ENCODE measurements at regions not wholly inside any gene's neighbourhood (a gene's known extent, or its start where the extent isn't known, plus 50 kb on each side); places are given as distances from the start of the nearest gene placed in this dataset.

- no peak for DNase-seq (ENCODE audit: low read depth in 2 of 2)
Measured at GRCh38 chr7:15921576-15921975, 235.1 kb upstream of the MEOX2 start.

- no peak for DNase-seq (ENCODE audit: low read depth in 2 of 2)
Measured at GRCh38 chr7:15920953-15921352, 234.5 kb upstream of the MEOX2 start.

GRCh38 chr7:15916681-15917380 lies 230.3 kb upstream of the MEOX2 start:
- DNase-seq (ENCODE audit: low read depth in 2 of 2): no peak

- no peak for DNase-seq (ENCODE audit: low read depth in 2 of 2)
Measured at GRCh38 chr7:15915686-15916293, 229.3 kb upstream of the MEOX2 start.

- no peak for DNase-seq (ENCODE audit: low read depth in 2 of 2)
Measured at GRCh38 chr7:15914611-15915010, 228.1 kb upstream of the MEOX2 start.

- no peak for DNase-seq (ENCODE audit: low read depth in 2 of 2)
Measured at GRCh38 chr7:15906436-15906835, 220.0 kb upstream of the MEOX2 start.

GRCh38 chr7:15905251-15906040 lies 219.0 kb upstream of the MEOX2 start:
- no peak for DNase-seq (ENCODE audit: low read depth in 2 of 2)

- DNase-seq (ENCODE audit: low read depth in 2 of 2): no peak
Measured at GRCh38 chr7:15891151-15891881, 204.8 kb upstream of the MEOX2 start.

- no peak for DNase-seq (ENCODE audit: low read depth in 2 of 2)
Measured at GRCh38 chr7:15889507-15889906, 203.0 kb upstream of the MEOX2 start.

- DNase-seq (ENCODE audit: low read depth in 2 of 2): no peak
Measured at GRCh38 chr7:15888090-15888489, 201.6 kb upstream of the MEOX2 start.

- DNase-seq (ENCODE audit: low read depth in 2 of 2): no peak
Measured at GRCh38 chr7:15886626-15887025, 200.1 kb upstream of the MEOX2 start.

GRCh38 chr7:15885678-15886077 lies 199.2 kb upstream of the MEOX2 start:
- no peak for DNase-seq (ENCODE audit: low read depth in 2 of 2)

GRCh38 chr7:15874774-15875173 lies 188.3 kb upstream of the MEOX2 start:
- no peak for DNase-seq (ENCODE audit: low read depth in 2 of 2)

GRCh38 chr7:15870347-15870746 lies 183.9 kb upstream of the MEOX2 start:
- DNase-seq (ENCODE audit: low read depth in 2 of 2): no peak

- DNase-seq (ENCODE audit: low read depth in 2 of 2): no peak
Measured at GRCh38 chr7:15867441-15867840, 181.0 kb upstream of the MEOX2 start.

- DNase-seq (ENCODE audit: low read depth in 2 of 2): no peak
Measured at GRCh38 chr7:15866753-15867152, 180.3 kb upstream of the MEOX2 start.

GRCh38 chr7:15864626-15864991 lies 178.1 kb upstream of the MEOX2 start:
- DNase-seq (ENCODE audit: low read depth in 2 of 2): no peak

- no peak for DNase-seq (ENCODE audit: low read depth in 2 of 2)
Measured at GRCh38 chr7:15863951-15864625, 177.6 kb upstream of the MEOX2 start.

- DNase-seq (ENCODE audit: low read depth in 2 of 2): no peak
Measured at GRCh38 chr7:15862781-15863165, 176.3 kb upstream of the MEOX2 start.

- no peak for DNase-seq (ENCODE audit: low read depth in 2 of 2)
Measured at GRCh38 chr7:15862016-15862780, 175.7 kb upstream of the MEOX2 start.
